ENCODE measurements at regions not wholly inside any gene's neighbourhood (a gene's known extent, or its start where the extent isn't known, plus 50 kb on each side); places are given as distances from the start of the nearest gene placed in this dataset.

DNA sequence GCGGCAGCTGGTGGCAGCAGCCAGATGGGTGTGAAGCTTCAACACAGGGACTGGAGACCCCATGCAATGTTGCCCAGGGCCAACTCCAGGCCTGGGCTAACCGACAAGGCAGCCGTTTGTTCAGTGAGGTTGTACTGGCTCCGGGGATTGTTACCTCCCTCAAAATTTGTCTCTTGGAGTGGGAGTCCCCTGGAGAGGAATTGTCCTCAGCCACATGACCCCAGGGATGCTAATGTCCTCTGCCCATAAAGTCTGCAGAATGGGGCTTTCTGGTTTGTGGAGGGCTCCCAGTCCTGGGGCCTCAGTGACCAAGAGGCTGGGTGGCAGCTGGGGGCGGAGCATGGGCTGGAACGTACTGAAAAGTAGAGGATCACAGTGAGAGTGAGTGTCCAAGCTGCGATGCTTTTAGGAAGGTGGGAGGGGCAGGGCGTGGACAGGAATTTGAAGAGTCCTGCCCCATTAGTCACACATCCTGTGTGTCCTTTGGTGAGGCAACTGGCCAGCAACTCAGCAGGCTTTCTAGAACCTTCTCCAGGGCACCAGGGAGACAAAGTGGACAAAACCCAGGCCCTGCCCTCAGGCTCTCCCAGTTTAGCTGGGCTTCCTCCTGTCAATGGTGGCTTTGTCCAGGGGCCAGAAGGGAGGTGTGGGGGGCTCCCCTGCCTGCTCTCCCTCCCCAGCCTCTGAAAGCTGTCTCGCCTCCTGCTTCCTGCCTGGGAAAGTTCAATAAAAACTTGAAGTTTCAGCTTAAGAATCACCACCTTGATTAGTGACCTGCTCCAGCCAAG lies 114.0 kb downstream of the NSG2 start:
- no peak overlapping the region for H3K4me3 ChIP-seq (ENCODE audit: low read depth, low read length)
- TF ChIP-seq, protein P1, sequence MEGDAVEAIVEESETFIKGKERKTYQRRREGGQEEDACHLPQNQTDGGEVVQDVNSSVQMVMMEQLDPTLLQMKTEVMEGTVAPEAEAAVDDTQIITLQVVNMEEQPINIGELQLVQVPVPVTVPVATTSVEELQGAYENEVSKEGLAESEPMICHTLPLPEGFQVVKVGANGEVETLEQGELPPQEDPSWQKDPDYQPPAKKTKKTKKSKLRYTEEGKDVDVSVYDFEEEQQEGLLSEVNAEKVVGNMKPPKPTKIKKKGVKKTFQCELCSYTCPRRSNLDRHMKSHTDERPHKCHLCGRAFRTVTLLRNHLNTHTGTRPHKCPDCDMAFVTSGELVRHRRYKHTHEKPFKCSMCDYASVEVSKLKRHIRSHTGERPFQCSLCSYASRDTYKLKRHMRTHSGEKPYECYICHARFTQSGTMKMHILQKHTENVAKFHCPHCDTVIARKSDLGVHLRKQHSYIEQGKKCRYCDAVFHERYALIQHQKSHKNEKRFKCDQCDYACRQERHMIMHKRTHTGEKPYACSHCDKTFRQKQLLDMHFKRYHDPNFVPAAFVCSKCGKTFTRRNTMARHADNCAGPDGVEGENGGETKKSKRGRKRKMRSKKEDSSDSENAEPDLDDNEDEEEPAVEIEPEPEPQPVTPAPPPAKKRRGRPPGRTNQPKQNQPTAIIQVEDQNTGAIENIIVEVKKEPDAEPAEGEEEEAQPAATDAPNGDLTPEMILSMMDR (IDR thresholded peaks at IDR 0.05; ENCODE audit: insufficient read depth, low read depth, low read length) = no peak
- peak; percentile 31 for DNase-seq (ENCODE audit: low read depth)

DNA sequence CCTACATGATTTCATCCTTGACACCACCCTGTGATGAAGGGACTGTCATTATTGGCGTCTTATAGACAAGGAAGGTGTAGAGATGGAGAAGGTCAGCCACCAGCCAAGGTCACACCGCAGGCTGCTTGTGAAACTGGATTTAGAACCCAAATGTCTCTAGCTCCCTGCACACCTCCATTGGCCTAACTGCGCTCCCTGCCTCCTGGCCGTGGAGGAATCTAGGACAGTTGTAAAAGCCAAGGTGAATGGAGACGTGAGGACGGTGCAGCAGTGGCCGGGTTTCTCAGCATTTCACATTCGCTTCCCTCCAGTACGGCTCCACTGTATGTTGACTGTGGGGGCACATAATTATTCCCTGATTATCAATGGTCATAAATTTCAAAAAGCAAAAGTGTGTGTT lies 119.9 kb downstream of the NSG2 start:
- TF ChIP-seq, protein P1 (IDR thresholded peaks at IDR 0.05; ENCODE audit: insufficient read depth, low read depth, low read length) = no peak
- no peak for DNase-seq (ENCODE audit: low read depth)
- no peak overlapping the region for H3K4me3 ChIP-seq (ENCODE audit: low read depth, low read length)

DNA sequence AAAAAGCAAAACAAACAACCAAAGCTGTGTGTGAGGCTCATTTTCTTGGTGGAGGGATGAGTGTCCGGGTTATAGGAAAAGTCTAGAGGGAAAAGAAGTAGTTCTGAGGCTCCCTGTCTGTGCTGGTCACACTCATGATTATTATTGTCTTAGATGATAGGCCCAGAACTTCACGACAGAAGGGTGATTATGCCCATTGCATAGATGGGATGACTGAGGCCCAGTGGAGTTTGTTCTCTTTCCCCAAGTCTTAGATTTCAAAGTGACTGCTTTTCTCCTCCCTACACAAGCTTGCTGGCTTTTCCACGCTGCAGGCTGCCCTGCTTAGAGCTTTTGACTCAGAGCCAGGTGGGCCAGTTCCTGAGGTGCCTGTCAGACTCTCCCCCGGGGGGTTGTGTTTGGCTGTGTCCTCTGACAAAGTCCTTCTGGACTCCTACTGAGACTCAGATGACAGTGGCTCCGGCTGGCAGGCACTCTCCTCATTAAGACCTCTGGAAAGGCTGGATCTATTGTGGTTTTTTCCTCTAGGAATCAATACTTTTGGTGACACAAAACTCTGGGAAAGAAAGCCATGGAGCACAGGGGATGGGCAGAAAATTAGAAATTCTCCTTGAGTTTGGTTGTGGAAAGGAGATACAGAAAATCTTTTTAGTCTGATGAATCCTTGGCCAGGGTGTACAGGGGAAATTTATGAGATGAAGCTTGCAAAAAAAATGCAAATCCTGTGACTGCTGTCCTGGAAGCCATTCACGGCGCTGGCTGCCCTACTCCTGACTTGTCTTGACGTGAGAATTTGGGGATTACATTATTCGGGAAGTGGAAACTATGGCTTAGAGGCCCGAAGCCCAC lies 120.9 kb downstream of the NSG2 start:
- no peak overlapping the region for H3K4me3 ChIP-seq (ENCODE audit: low read depth, low read length)
- TF ChIP-seq, protein P1 (IDR thresholded peaks at IDR 0.05; ENCODE audit: insufficient read depth, low read depth, low read length) = no peak

DNA sequence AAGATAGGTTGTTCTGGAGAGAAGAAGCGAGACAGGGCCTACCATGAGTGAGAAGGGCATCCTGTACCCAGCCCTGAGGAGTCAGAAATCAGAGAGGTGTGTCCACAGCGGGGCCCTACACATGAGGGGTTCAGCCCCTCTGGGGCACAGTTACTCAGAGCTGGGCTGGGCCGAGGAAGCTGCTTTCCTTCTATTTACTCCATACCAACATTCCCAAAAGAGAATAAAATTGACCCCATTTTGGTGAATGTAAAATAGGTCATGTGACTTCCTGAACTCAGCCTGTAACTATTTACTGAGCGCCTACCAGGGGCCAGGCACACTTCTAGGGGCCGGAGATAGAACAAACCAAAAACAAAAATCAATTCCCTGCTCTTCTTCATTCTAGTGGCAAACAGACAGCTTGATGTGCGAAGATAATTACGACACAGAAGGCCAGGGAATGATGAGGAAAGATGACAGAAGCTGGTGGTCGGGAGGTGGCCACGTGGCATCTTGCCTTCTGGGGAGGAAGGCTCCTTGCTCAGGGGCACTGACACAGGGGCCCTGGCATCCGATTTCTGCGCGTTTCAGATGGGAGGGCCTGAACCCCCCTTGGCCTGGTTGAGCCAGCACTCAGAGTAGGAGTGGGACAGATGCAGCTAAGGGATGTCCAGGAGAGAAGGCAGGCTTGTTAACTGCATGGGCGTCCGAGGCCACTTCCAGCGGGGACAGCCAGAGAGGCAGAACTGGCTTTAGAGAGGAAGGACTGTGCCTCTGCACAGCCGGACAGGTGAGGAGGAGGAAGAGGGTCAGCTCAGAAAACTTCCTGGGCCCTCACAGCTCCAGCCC lies 121.8 kb downstream of the NSG2 start:
- H3K4me3 ChIP-seq (ENCODE audit: low read depth, low read length) = no peak overlapping the region
- DNase-seq (ENCODE audit: low read depth) = no peak
- TF ChIP-seq, protein P1 (IDR thresholded peaks at IDR 0.05; ENCODE audit: insufficient read depth, low read depth, low read length) = no peak

More for the DNA sequence above, 120.9 kb downstream of the NSG2 start:
- DNase-seq (ENCODE audit: low read depth) = no peak

DNA sequence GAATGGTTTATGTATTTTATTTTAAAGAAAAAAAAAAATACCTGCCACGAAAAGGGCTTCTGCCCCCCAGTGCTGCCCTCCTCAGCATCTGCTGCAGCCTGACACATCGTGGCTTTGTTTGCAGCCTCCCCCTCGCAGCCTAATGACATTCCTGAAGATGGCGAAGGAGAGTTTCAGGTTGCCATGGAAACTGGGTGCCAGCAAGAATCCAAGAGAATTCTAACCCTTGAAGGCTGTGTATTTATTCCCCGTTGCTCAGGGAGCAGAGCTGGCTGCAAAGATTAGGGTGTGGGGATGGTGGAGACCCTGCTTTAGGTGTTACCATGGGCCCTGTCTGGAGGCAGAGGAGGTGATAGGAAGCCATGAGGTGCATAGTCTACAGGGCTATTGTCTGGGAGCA lies 126.6 kb downstream of the NSG2 start:
- TF ChIP-seq, protein P1 (IDR thresholded peaks at IDR 0.05; ENCODE audit: insufficient read depth, low read depth, low read length) = no peak
- no peak overlapping the region for H3K4me3 ChIP-seq (ENCODE audit: low read depth, low read length)
- DNase-seq (ENCODE audit: low read depth) = no peak

DNA sequence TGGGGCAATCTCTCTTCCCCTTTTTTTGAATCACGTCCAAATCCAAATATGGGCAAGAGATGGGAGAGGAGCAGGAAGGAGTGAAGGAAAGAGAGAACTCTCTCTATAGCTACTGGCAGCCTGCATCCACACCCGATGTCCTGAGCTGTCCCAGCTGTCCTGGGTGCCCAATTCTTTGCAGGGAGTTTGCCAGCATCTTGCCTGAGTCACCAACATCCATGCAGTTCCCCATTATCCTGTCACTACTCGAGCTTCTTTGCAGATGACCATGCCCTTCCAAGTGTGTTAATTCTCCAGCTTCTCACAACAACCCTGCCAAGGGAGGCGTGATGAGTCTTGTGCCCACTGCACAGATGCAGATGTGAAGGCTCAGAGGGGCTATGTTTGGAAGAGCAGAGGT lies 127.1 kb downstream of the NSG2 start:
- H3K4me3 ChIP-seq (ENCODE audit: low read depth, low read length) = no peak overlapping the region
- no peak for DNase-seq (ENCODE audit: low read depth)
- TF ChIP-seq, protein P1 (IDR thresholded peaks at IDR 0.05; ENCODE audit: insufficient read depth, low read depth, low read length) = no peak
